Rectal smooth muscle tissue (tissue), 1 donor: ENCODE measurements at regions not wholly inside any gene's neighbourhood (a gene's known extent, or its start where the extent isn't known, plus 50 kb on each side); places are given as distances from the start of the nearest gene placed in this dataset.

ENCODE experiments used
- H3K27ac ChIP-seq: one replicate; pipeline ENCODE4 v1.7.0; 2013; ENCODE audit warnings: low read depth, low read length, inconsistent platforms
- H3K27me3 ChIP-seq: one replicate; pipeline ENCODE4 v1.7.0; 2013; ENCODE audit warnings: low read length; ENCODE audit not compliant: control insufficient read depth, insufficient read depth
- H3K36me3 ChIP-seq: one replicate; pipeline ENCODE4 v1.7.0; 2013; ENCODE audit warnings: low read length; ENCODE audit not compliant: control insufficient read depth, insufficient read depth
- H3K4me1 ChIP-seq: one replicate; pipeline ENCODE4 v1.7.0; 2013; ENCODE audit warnings: low read length; ENCODE audit not compliant: control insufficient read depth, insufficient read depth
- H3K4me3 ChIP-seq: one replicate; pipeline ENCODE4 v1.7.0; 2013; ENCODE audit warnings: low read length
- H3K9ac ChIP-seq: one replicate; pipeline ENCODE4 v1.7.0; 2013; ENCODE audit warnings: low read length

DNA sequence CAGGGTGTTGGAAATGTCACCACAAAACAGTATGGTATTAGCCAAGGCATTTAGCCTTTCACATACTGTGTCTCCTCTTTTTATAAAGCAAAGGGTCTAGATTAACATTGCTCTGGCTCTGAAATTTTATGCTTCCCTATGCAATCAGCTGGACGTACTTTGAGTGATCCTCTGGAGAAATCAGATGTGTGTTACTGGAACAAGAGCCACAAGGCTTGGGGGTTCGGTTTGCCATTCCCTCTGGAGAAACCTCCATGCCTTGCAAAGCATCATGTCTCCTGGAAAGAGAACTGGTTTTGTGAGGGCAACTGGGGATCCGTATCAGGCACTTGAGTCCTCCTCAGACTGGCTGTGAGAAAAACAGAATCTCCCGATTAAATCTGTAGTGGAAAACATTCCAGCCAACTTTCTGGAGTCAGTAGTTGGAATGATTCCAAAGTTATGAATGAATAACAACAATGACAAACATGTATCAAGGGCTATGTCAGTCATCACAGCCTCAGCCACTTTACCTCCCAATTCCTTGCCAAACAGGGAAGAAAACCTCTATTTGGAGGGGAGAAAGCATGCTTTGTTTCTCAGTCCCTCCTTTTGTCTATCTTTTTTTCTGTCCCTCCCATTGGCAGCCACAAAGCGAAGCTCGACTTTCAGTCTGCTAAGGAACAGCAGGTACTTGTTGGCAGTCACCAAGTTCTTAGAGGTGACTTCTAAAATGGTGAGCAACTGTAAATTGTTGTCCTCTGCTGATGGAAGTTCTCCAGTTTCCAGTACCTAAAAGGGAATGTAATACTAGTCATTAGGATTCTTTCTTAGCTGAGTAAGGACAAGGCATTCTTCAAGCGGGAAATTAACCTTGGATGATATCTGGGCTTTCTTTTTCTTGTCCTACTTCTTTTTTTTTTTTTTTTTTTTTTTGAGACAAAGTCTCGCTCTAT lies 864.8 kb upstream of the AUTS2 start:
- no peaks in the 10 kb centered on the region for H3K27me3 ChIP-seq
- no peak overlapping the region for H3K27ac ChIP-seq
- H3K36me3 ChIP-seq: no peaks in the 10 kb centered on the region
- no peak overlapping the region for H3K4me3 ChIP-seq
- peaks cover 4% of the 10 kb centered on the region for H3K4me1 ChIP-seq
- H3K9ac ChIP-seq: no peak overlapping the region

DNA sequence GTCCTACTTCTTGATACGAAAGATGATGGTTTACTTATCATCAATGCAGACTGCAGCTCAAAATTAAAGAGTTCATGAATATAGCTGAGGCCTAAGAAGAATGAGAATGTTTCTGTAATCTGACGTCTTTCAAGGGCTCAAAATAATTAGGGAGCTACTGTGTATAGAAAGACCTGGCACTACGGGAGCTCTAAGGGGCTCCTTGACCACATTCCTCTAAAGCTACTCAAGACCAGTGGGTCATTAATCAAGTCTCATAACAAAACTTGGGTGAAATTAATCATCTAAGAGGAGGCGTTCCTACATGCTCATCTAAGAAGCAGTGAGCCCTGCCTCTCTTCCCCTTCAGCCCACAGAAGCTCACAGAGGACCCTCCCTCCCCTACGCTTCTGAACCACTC lies 863.8 kb upstream of the AUTS2 start:
- H3K4me1 ChIP-seq: peaks cover 4% of the 10 kb centered on the region

DNA sequence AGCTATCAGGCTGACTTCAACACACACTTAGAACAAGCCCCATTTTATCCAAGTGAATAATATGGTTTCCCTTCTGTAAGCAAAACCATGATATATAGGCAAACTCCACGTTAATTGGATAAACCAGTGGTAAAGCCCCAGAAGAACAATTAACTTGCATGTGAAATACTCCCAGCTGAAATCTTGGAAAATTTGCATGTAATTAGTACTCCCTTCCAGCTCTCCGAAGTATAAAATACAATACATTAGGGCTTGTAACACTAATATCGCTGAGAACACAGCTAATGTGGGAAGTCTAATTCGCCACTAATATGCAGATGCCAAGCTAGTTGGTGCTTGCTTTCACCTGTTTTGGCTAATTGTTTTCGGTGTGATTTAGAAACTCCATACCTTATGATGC lies 859.0 kb upstream of the AUTS2 start:
- Histone ChIP-seq H3K36me3 (no peaks in the 10 kb centered on the region), H3K9ac (no peak overlapping the region), H3K27ac (no peak overlapping the region), H3K27me3 (no peaks in the 10 kb centered on the region), H3K4me1 (no peaks in the 10 kb centered on the region), H3K4me3 (no peak overlapping the region)

More for the DNA sequence above, 863.8 kb upstream of the AUTS2 start:
- Histone ChIP-seq H3K27ac (no peak overlapping the region), H3K9ac (no peak overlapping the region), H3K27me3 (no peaks in the 10 kb centered on the region), H3K36me3 (no peaks in the 10 kb centered on the region), H3K4me3 (no peak overlapping the region)

DNA sequence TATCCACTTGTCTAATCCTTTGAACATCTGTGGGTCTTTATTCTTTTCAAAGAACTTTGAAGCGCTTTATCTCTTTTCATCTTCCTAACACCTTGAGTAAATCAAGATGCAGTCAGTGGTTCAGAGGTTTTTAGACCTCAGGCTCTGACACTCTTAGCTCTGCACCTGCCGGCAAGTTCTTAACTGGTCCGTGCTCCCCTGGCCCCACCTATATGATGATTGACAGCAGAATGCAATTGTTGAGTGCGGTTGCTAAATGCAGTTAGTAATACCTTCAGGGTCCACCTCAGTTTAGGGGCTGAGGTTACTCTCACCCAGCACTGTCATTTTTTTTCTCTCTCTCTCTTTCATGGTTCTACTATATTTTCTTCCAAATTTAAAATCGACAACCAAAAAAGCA lies 854.2 kb upstream of the AUTS2 start:
- Histone ChIP-seq H3K4me3 (no peak overlapping the region), H3K27me3 (no peaks in the 10 kb centered on the region), H3K9ac (no peak overlapping the region), H3K4me1 (no peaks in the 10 kb centered on the region), H3K36me3 (no peaks in the 10 kb centered on the region), H3K27ac (no peak overlapping the region)

DNA sequence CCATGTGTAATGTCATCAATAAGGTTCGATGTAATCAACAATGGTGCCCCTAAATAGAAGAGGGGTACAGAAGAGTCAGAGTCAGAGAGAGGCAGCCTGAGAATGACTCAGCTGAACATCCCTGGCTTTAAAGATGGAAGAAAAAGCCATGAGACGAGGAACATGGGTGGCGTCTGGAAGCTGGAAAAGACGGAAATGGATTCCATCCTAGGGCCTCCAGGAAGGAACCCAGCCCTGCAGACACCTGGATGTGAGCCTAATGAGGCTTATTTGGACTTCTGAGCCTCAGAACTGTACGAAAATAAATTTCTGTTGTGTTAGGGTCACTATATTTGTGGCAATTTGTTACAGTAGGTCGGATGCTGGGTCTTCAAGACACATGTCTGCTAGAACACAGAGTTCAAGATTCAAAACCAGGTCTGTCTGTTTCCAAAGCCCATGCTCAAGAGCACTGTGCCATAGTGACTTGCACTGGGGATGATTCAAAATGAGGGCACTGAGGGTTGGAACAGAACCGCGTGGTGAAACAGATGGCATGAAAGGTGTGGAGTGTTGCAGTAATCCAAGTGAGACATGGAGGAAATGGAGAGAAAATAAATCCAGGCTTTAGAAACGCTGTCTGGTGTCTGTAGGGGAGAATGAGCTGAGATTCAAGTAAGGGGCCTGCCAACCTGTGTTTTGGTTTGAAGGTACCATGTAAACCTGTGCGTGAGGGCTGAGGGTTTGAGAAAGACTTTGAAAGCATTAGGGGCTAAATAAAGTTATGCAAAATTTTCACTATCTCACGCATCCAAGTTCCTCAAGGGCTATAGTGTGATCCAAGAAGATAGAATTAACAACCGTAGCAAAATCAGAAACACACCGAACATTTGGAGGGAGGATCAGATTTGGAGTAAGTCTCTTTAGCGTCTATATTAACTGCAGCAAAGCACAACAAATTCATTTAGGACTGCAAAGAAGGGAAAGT lies 849.1 kb upstream of the AUTS2 start:
- no peaks in the 10 kb centered on the region for H3K27me3 ChIP-seq
- H3K4me1 ChIP-seq: no peaks in the 10 kb centered on the region
- H3K4me3 ChIP-seq: no peak overlapping the region
- H3K36me3 ChIP-seq: no peaks in the 10 kb centered on the region
- H3K9ac ChIP-seq: no peak overlapping the region
- H3K27ac ChIP-seq: no peak overlapping the region

DNA sequence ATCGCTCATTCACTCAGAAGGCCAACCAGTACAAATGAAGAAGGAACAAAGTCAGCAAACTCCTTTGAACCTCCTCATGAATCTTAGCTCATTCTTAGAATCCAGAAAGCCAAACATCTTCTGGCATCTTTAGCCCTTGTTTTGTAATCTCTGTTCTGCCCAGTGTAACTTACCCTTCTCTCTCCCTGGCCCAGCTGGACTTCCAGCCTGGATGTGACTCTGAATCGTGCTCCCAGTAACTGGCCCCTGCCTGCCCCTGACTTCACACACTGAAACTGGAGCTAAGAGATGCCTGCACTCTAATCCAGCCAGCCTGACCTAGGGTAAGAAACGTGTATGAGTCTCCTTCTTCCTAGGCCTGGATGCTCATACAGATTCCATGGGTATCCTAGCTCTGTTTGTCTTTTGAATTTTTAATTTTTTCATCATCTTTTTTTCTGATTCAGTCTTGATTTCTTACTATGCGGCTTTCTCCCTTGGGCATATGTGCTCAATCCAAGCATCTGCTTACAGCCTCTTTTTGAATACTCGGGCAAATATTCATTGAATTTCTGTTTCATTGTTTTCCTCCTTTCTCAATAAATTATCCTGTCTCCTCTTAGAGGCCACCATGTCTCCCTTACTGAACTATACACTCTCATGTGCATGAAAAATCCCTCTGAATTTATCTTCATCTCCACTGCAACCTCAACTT lies 845.6 kb upstream of the AUTS2 start:
- no peaks in the 10 kb centered on the region for H3K36me3 ChIP-seq
- no peak overlapping the region for H3K9ac ChIP-seq
- no peaks in the 10 kb centered on the region for H3K27me3 ChIP-seq
- H3K4me3 ChIP-seq: no peak overlapping the region
- H3K4me1 ChIP-seq: no peaks in the 10 kb centered on the region
- no peak overlapping the region for H3K27ac ChIP-seq

DNA sequence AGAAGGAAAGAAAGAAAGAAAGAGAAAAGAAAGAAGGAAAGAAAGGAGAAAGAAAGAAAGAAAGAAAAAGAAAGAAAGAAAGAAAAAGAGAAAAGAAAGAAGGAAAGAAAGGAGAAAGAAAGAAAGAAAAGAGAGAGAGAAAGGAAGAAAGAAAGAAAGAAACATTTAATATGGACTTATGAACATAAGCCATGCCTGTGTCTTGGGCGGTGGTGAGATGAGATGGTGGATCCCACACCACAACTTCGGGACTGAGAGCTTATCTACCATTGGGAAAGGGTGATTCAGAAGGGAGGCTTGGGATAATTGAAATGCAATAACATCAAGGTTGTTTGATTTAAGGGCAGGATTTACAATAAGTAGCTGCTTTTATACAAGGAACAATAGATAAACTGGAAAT lies 843.9 kb upstream of the AUTS2 start:
- H3K4me3 ChIP-seq: no peak overlapping the region
- H3K27ac ChIP-seq: no peak overlapping the region
- H3K36me3 ChIP-seq: no peaks in the 10 kb centered on the region
- H3K4me1 ChIP-seq: no peaks in the 10 kb centered on the region
- no peaks in the 10 kb centered on the region for H3K27me3 ChIP-seq
- no peak overlapping the region for H3K9ac ChIP-seq

DNA sequence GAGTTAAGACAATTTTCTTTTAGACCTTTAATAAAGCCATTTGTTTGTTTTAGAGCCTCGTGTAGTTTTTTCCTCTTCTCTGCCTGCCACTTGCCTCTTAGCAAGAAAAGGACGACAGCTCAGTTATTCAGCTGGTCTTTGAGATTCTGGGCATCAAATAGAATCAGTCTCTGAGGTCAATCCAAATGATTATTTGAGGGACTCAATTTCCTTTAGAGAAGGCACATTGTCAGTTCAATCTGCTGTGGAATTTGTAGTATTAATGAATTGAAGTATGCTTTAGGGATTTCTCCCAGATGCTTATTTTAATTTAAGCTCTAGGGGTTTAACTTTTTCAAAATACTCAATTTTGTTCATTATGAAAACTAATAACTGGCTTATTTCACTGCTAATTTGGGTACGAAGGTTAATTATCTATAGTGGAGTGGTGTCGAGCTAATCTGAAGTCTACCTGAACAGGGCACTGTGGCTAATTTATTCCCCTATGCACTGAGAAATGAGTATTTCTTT lies 841.2 kb upstream of the AUTS2 start:
- Histone ChIP-seq H3K36me3 (no peaks in the 10 kb centered on the region), H3K4me1 (no peaks in the 10 kb centered on the region), H3K4me3 (no peak overlapping the region), H3K27me3 (no peaks in the 10 kb centered on the region), H3K27ac (no peak overlapping the region), H3K9ac (no peak overlapping the region)

DNA sequence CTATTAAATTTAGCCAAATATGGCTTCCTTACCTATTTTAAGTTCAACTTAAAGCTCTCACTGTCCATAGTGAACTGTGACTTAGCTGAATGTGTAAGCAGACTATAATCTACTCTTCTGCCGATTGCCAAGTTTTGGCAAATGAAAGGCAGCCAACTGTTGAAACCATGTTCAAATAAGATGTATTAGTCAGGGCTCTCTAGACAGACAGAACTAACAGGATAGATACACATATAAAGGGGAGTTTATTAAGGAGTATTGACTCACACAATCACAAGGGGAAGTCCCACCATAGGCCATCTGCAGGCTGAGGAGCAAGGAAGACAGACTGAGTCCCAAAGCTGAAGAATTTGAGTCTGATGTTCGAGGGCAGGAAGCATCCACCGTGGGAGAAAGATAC lies 837.7 kb upstream of the AUTS2 start:
- Histone ChIP-seq H3K27me3 (no peaks in the 10 kb centered on the region), H3K9ac (no peak overlapping the region), H3K27ac (no peak overlapping the region), H3K4me1 (no peaks in the 10 kb centered on the region), H3K4me3 (no peak overlapping the region), H3K36me3 (no peaks in the 10 kb centered on the region)

DNA sequence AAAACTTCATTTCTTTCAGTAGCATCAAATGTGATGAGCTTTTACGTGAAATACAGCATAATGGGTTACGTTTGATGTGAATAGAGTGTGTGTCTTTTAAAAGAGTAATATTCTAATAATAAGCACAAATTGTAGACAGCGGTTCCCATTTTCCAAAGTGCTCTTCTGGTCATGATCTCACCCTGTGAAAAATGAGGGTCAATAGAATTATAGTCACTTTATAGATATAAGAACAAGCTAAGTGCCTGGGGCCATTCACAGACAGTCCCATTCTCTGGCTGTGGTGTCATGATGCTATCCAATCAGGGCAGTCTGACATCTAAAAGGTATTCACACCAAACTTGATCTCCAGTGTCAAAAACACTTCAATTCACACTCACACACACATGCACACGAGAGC lies 830.8 kb upstream of the AUTS2 start:
- Histone ChIP-seq H3K36me3 (no peaks in the 10 kb centered on the region), H3K9ac (no peak overlapping the region), H3K4me3 (no peak overlapping the region), H3K27ac (no peak overlapping the region), H3K4me1 (no peaks in the 10 kb centered on the region), H3K27me3 (no peaks in the 10 kb centered on the region)

DNA sequence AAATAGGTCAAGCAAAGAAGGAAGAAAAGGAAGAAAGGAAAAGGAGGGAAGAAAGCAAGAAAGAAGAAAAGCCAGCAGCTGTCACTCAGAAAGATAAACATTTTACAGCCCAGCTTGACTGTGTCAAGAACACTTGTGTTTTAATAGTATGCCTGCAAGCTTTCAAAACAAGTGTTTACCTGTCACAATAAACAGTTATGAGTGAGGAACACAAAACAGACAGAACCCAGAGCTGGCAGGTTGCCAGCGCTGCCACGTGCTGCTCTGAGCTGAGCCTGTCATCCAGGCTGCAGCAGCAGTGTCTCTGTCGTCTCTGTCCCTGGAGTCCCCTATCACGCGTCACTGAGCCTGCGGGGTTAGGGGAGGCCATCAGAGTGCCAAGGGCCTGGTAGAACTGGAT lies 827.6 kb upstream of the AUTS2 start:
- Histone ChIP-seq H3K4me1 (no peaks in the 10 kb centered on the region), H3K4me3 (no peak overlapping the region), H3K27me3 (no peaks in the 10 kb centered on the region), H3K27ac (no peak overlapping the region), H3K36me3 (no peaks in the 10 kb centered on the region), H3K9ac (no peak overlapping the region)

DNA sequence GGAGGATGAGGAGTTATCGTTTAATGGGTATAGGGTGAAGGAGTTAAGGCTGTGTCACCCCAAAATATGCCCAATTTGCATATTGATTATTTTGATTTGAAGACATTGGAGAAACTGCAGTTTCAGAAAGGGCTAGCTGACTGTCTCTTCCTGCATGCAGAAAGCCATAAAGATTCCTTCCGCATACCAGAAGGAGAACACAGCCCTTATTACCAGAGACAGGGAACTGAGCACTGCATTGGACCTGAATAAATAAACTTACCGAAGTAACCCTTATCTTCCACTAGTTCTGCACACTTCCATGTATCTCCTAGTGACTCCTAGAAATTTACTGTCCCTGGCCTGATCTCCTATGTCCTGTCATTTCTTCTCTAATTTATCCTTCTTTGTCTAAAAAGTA lies 821.9 kb upstream of the AUTS2 start:
- H3K27ac ChIP-seq: no peak overlapping the region
- H3K4me1 ChIP-seq: no peaks in the 10 kb centered on the region
- no peak overlapping the region for H3K9ac ChIP-seq
- no peaks in the 10 kb centered on the region for H3K27me3 ChIP-seq
- H3K4me3 ChIP-seq: no peak overlapping the region
- no peaks in the 10 kb centered on the region for H3K36me3 ChIP-seq
